ENCODE measurements at regions not wholly inside any gene's neighbourhood (a gene's known extent, or its start where the extent isn't known, plus 50 kb on each side); places are given as distances from the start of the nearest gene placed in this dataset.

GRCh38 chr7:120169996-120170783 is 102.8 kb upstream of the KCND2 start (continued):
- TF ChIP-seq ZNF462 (CRISPR knock-in tag; IDR thresholded peaks at IDR 0.05) = no peak
- no peak for TF ChIP-seq NANOG (IDR thresholded peaks at IDR 0.05; ENCODE audit: borderline replicate concordance)
- no peak for TF ChIP-seq POLR2AphosphoS5 (IDR thresholded peaks at IDR 0.05; ENCODE audit: low read depth)
- TF ChIP-seq JUNB (IDR thresholded peaks at IDR 0.05; ENCODE audit: unreplicated experiment) = no peak
- no peak for TF ChIP-seq CREB1 (CRISPR knock-in tag; IDR thresholded peaks at IDR 0.05; ENCODE audit: low read depth)
- TF ChIP-seq ZNF114 (CRISPR knock-in tag; IDR thresholded peaks at IDR 0.05) = no peak
- no peak for TF ChIP-seq ZNF331 (CRISPR knock-in tag; IDR thresholded peaks at IDR 0.05; ENCODE audit: low read depth)

GRCh38 chr7:120170834-120171233 is 102.1 kb upstream of the KCND2 start:
- DNase-seq (ENCODE audit: low spot score) (no peak), ATAC-seq (no peak)
- Histone ChIP-seq H3K27me3 (ENCODE audit: insufficient read depth) (no peaks in the 10 kb centered on the region), H3K79me2 (replicated peaks; ENCODE audit: insufficient read depth) (no peaks in the 10 kb centered on the region), H4K20me1 (replicated peaks; ENCODE audit: insufficient read depth) (no peaks in the 10 kb centered on the region), H3K36me3 (ENCODE audit: insufficient read depth) (no peaks in the 10 kb centered on the region; the same call in 1 of the 2 replicates), H3K4me3 (no peak overlapping the region), H3K4me2 (no peak overlapping the region), H3K4me1 (ENCODE audit: insufficient read depth) (no peaks in the 10 kb centered on the region), H3K27ac (ENCODE audit: low read depth) (no peak overlapping the region), H2AFZ (no peak overlapping the region), H3K9me2 (ENCODE audit: insufficient read depth) (no peaks in the 10 kb centered on the region; the same call in 1 of the 2 replicates), H3F3A (replicated peaks; ENCODE audit: low read depth) (no peaks in the 10 kb centered on the region)
- H3K36me3 Mint-ChIP-seq (ENCODE audit: low read depth) = peaks cover 7% of the 10 kb centered on the region; the same call in 2 of the 3 replicates
- H3K27ac Mint-ChIP-seq = 0 out of 2 replicates have a peak overlapping the region, but pooled peaks have one; percentile 53
- peaks cover 13% of the 10 kb centered on the region for H3K9me3 Mint-ChIP-seq
- no peaks in the 10 kb centered on the region for H3K27me3 Mint-ChIP-seq (ENCODE audit: insufficient read depth, low read depth, poor library complexity)
- no peak overlapping the region for H3K4me3 Mint-ChIP-seq
- no peaks in the 10 kb centered on the region for H3K4me1 Mint-ChIP-seq
- TF ChIP-seq STAT1 (IDR thresholded peaks at IDR 0.05; ENCODE audit: unreplicated experiment) (no peak), EZH2phosphoT487 (IDR thresholded peaks at IDR 0.05; ENCODE audit: unreplicated experiment) (no peak), ETS1 (IDR thresholded peaks at IDR 0.05) (no peak), CREB1 (CRISPR knock-in tag; IDR thresholded peaks at IDR 0.05; ENCODE audit: low read depth) (no peak), ZNF114 (CRISPR knock-in tag; IDR thresholded peaks at IDR 0.05) (no peak), JUNB (IDR thresholded peaks at IDR 0.05; ENCODE audit: unreplicated experiment) (no peak), POLR2AphosphoS5 (IDR thresholded peaks at IDR 0.05; ENCODE audit: low read depth) (no peak), NANOG (IDR thresholded peaks at IDR 0.05; ENCODE audit: borderline replicate concordance) (no peak), CTCF (conservative IDR thresholded peaks at IDR 0.05; ENCODE audit: low read depth in 2 of 2) (no peak), ZNF331 (CRISPR knock-in tag; IDR thresholded peaks at IDR 0.05; ENCODE audit: low read depth) (no peak)

Measured in GM23338 (cell line).